SK-N-SH (cell line): ENCODE measurements at regions not wholly inside any gene's neighbourhood (a gene's known extent, or its start where the extent isn't known, plus 50 kb on each side); places are given as distances from the start of the nearest gene placed in this dataset.
A peak's percentile ranks its signal among the peaks of the same experiment; 100 is the strongest.

Experiments
- CTCF ChIA-PET: fragments of 300-600, 350-600 bp; formaldehyde crosslinking; extraction: SDS; loops from one replicate; lab custom pipeline; 2021; lab: Yijun Ruan, JAX
- POLR2A ChIA-PET: fragments of 350-600 bp; sonication (Branson Sonifier 250); formaldehyde crosslinking; extraction: SDS; loops from one replicate; lab custom pipeline; 2020; ENCODE audit warnings: antibody characterized with exemption, inconsistent platforms; lab: Yijun Ruan, JAX
- DNase-seq: peaks from one replicate; pipeline ENCODE4 v3.0.0; 2012
- H2AFZ ChIP-seq: fragments of 200-600 bp; sonication (generic); 2 replicates; pipeline ENCODE4 v1.8.1; 2016; ENCODE audit warnings: antibody characterized with exemption, mild to moderate bottlenecking, low read depth
- H3F3A ChIP-seq: fragments of 200-600 bp; sonication (generic); replicated peaks from 2 replicates; pipeline ENCODE3; 2016; ENCODE audit warnings: antibody characterized with exemption, mild to moderate bottlenecking; ENCODE audit not compliant: insufficient read depth
- H3K27ac ChIP-seq, 2 experiments: fragments of 200-500 bp in 1 of 2; fragments of 200-600 bp in 1 of 2; sonication (Bioruptor generic) in 1 of 2; sonication (generic), shearing (Covaris generic) in 1 of 2; 2 replicates each; pipeline versions ENCODE4 v1.5.1 to v1.6.1; 2014 to 2016; ENCODE audit warnings: low read depth in 2 of 2, inconsistent platforms in 1 of 2, low read length in 1 of 2, mild to moderate bottlenecking in 1 of 2, mixed read lengths in 1 of 2
- H3K27me3 ChIP-seq: fragments of 200-600 bp; sonication (generic), shearing (Covaris generic); 2 replicates; pipeline ENCODE4 v1.6.1; 2016; ENCODE audit warnings: mixed run types; ENCODE audit not compliant: insufficient read depth
- H3K36me3 ChIP-seq, 2 experiments: fragments of 200-500 bp in 1 of 2; fragments of 200-600 bp in 1 of 2; sonication (Bioruptor generic) in 1 of 2; sonication (generic) in 1 of 2; replicated peaks in 1 of 2; 2 replicates each; pipeline versions ENCODE3 to v1.5.1; 2014 to 2016; ENCODE audit warnings: low read length in 1 of 2, mild to moderate bottlenecking in 1 of 2; ENCODE audit not compliant: insufficient read depth in 2 of 2, control insufficient read depth in 1 of 2
- H3K4me1 ChIP-seq, 2 experiments: fragments of 200-500 bp in 1 of 2; fragments of 200-600 bp in 1 of 2; sonication (Bioruptor generic) in 1 of 2; sonication (generic), shearing (Covaris generic) in 1 of 2; 2 replicates each; pipeline versions ENCODE4 v1.5.1 to v1.6.1; 2014 to 2016; ENCODE audit warnings: low read depth in 1 of 2, low read length in 1 of 2, mixed run types in 1 of 2; ENCODE audit not compliant: insufficient read depth in 2 of 2, control insufficient read depth in 1 of 2
- H3K4me2 ChIP-seq: fragments of 200-600 bp; sonication (generic), shearing (Covaris generic); 2 replicates; pipeline ENCODE4 v1.6.1; 2017; ENCODE audit warnings: mixed run types
- H3K4me3 ChIP-seq, 2 experiments: fragments of 200-500 bp in 1 of 2; fragments of 200-600 bp in 1 of 2; sonication (Bioruptor generic) in 1 of 2; sonication (generic), shearing (Covaris generic) in 1 of 2; 2 replicates each; pipeline versions ENCODE4 v1.5.1 to v1.8.1; 2014 to 2016; ENCODE audit warnings: low read depth in 2 of 2, inconsistent platforms in 1 of 2, low read length in 1 of 2, mild to moderate bottlenecking in 1 of 2, mixed read lengths in 1 of 2, moderate library complexity in 1 of 2
- H3K79me2 ChIP-seq: fragments of 200-600 bp; sonication (generic); 2 replicates; pipeline ENCODE4 v1.8.1; 2017; ENCODE audit warnings: mild to moderate bottlenecking; ENCODE audit not compliant: insufficient read depth
- H3K9ac ChIP-seq: fragments of 200-600 bp; sonication (generic); 2 replicates; pipeline ENCODE4 v1.6.1; 2017; ENCODE audit warnings: mixed run types
- H3K9me2 ChIP-seq: fragments of 200-600 bp; sonication (generic); 2 replicates; pipeline ENCODE4 v1.6.1; 2017; ENCODE audit warnings: mixed run types
- H3K9me3 ChIP-seq: fragments of 200-600 bp; sonication (generic); 2 replicates; pipeline ENCODE4 v1.6.1; 2017; ENCODE audit warnings: mixed run types, mild to moderate bottlenecking, moderate library complexity
- H4K20me1 ChIP-seq: fragments of 200-600 bp; sonication (generic); 2 replicates; pipeline ENCODE4 v1.6.1; 2017; ENCODE audit warnings: mild to moderate bottlenecking, mixed run types; ENCODE audit not compliant: insufficient read depth
- CHD2 ChIP-seq: fragments of 150-350 bp; IDR thresholded peaks from 2 replicates; pipeline ENCODE4 v1.6.1; 2018; ENCODE audit warnings: low read length; ENCODE audit not compliant: partially characterized antibody
- EP300 ChIP-seq, 2 experiments: IDR thresholded peaks; 2 replicates each; pipeline versions ENCODE4 v1.4.0 to v1.6.1; 2012; ENCODE audit warnings: borderline replicate concordance in 1 of 2, low read depth in 1 of 2, low read length in 1 of 2
- EZH2phosphoT487 ChIP-seq: fragments of 200-600 bp; sonication (generic); IDR thresholded peaks from 2 replicates; pipeline ENCODE4 v1.6.1; 2017; ENCODE audit warnings: low read depth, mixed run types, mild to moderate bottlenecking, antibody characterized with exemption, moderate library complexity, borderline replicate concordance
- FOSL2 ChIP-seq: IDR thresholded peaks from 2 replicates; pipeline ENCODE4 v1.4.0; 2012; ENCODE audit warnings: low read depth, mild to moderate bottlenecking, moderate library complexity, borderline replicate concordance
- FOXJ3 ChIP-seq: sonication (generic); formaldehyde crosslinking; IDR thresholded peaks from 2 replicates; pipeline ENCODE4 v1.5.1; 2020; ENCODE audit warnings: mild to moderate bottlenecking, missing genetic modification reagents
- GABPA ChIP-seq: IDR thresholded peaks from 2 replicates; pipeline ENCODE4 v1.4.0; 2012; ENCODE audit warnings: low read depth, mild to moderate bottlenecking
- GATA2 ChIP-seq: sonication (generic); formaldehyde crosslinking; IDR thresholded peaks from 2 replicates; pipeline ENCODE4 v1.5.0; 2020; ENCODE audit warnings: mild to moderate bottlenecking, missing genetic modification reagents
- IRF3 ChIP-seq: fragments of 150-350 bp; IDR thresholded peaks from 2 replicates; pipeline ENCODE4 v1.6.1; 2016; ENCODE audit warnings: mild to moderate bottlenecking, low read depth, low read length
- JUND ChIP-seq: IDR thresholded peaks from 2 replicates; pipeline ENCODE4 v1.4.0; 2012
- MEF2A ChIP-seq: IDR thresholded peaks from 2 replicates; pipeline ENCODE4 v1.4.0; 2012; ENCODE audit warnings: low read depth, borderline replicate concordance
- MXI1 ChIP-seq: IDR thresholded peaks from 2 replicates; pipeline ENCODE4 v1.6.1; 2012; ENCODE audit warnings: mild to moderate bottlenecking, low read depth, low read length, improper control_type of control experiment
- NFIC ChIP-seq: IDR thresholded peaks from 2 replicates; pipeline ENCODE4 v1.4.0; 2012; ENCODE audit warnings: borderline replicate concordance
- PBX3 ChIP-seq: IDR thresholded peaks from 2 replicates; pipeline ENCODE4; 2012
- POLR2AphosphoS5 ChIP-seq: IDR thresholded peaks from 2 replicates; pipeline ENCODE4 v1.6.1; 2012; ENCODE audit warnings: low read depth, low read length
- RAD21 ChIP-seq: IDR thresholded peaks from 2 replicates; pipeline ENCODE4 v1.6.1; 2012; ENCODE audit warnings: mild to moderate bottlenecking, low read length
- RCOR1 ChIP-seq: fragments of 150-350 bp; IDR thresholded peaks from 2 replicates; pipeline ENCODE4 v1.6.1; 2017; ENCODE audit warnings: antibody characterized with exemption, low read length
- REST ChIP-seq: IDR thresholded peaks from 2 replicates; pipeline ENCODE4 v1.6.1; 2012; ENCODE audit warnings: mild to moderate bottlenecking, low read depth, low read length, moderate library complexity
- RFX5 ChIP-seq: IDR thresholded peaks from 2 replicates; pipeline ENCODE4 v1.6.1; 2012; ENCODE audit warnings: mild to moderate bottlenecking, improper control_type of control experiment, low read length
- RXRA ChIP-seq: IDR thresholded peaks from 2 replicates; pipeline ENCODE4 v1.4.0; 2012; ENCODE audit warnings: low read depth, mild to moderate bottlenecking, borderline replicate concordance
- SIN3A ChIP-seq: IDR thresholded peaks from 2 replicates; pipeline ENCODE4 v1.6.1; 2012; ENCODE audit warnings: low read depth, mild to moderate bottlenecking, low read length, moderate library complexity, borderline replicate concordance
- TAF1 ChIP-seq: IDR thresholded peaks from 2 replicates; pipeline ENCODE4 v1.6.1; 2012; ENCODE audit warnings: low read depth, mild to moderate bottlenecking, low read length, moderate library complexity, borderline replicate concordance
- TCF12 ChIP-seq: IDR thresholded peaks from 2 replicates; pipeline ENCODE4 v1.4.0; 2012
- TEAD4 ChIP-seq: IDR thresholded peaks from 2 replicates; pipeline ENCODE4 v1.4.0; 2012; ENCODE audit warnings: mild to moderate bottlenecking, borderline replicate concordance; ENCODE audit not compliant: insufficient read depth
- USF1 ChIP-seq: IDR thresholded peaks from 2 replicates; pipeline ENCODE4 v1.4.0; 2012; ENCODE audit warnings: low read depth, borderline replicate concordance
- USF2 ChIP-seq: fragments of 150-350 bp; IDR thresholded peaks from 2 replicates; pipeline ENCODE4 v1.6.1; 2017; ENCODE audit warnings: antibody characterized with exemption, low read length, low read depth, borderline replicate concordance
- WGBS: methylation state at CpG from one replicate; pipeline ENCODE4 v1.1.6; 2017; ENCODE audit warnings: low lambda C conversion rate; 5-methylcytosine and 5-hydroxymethylcytosine counted together

GRCh38 chr5:74543162-74543995 lies 97.1 kb downstream of the ENC1 start:
- POLR2A ChIA-PET, result no interaction called here
- peak overlapping the region; percentile 9 to 38; a peak in 3 of 4 replicates for H3K4me3 ChIP-seq
- no peaks in the 10 kb centered on the region for H3K79me2 ChIP-seq
- H3K4me1 ChIP-seq, result peaks cover 13 to 40% of the 10 kb centered on the region in 2 experiments; a peak in 3 of 4 replicates
- H2AFZ ChIP-seq, result peak overlapping the region; percentile 66
- H3K27me3 ChIP-seq, result no peaks in the 10 kb centered on the region
- peaks cover 26% of the 10 kb centered on the region for H3F3A ChIP-seq
- peak overlapping the region; percentile 72; the same call in 1 of the 2 replicates for H3K9ac ChIP-seq
- H3K27ac ChIP-seq, result peak overlapping the region; percentile 77 to 95
- no peaks in the 10 kb centered on the region for H3K9me2 ChIP-seq
- H3K36me3 ChIP-seq, result no peaks in the 10 kb centered on the region
- 11% methylated on average over 14 of the region's 14 CpGs for WGBS
- peak overlapping the region; percentile 73 for H3K4me2 ChIP-seq
- no peaks in the 10 kb centered on the region for H4K20me1 ChIP-seq
- CTCF ChIA-PET, result interaction anchor here (0.7 to 1.0 kb wide), 2 partner anchors 32 to 98 kb away, joined by 3 read pairs; no protein-coding TSS in a partner anchor
- H3K9me3 ChIP-seq, result no peaks in the 10 kb centered on the region
- DNase-seq, result peak; percentile 15
- TF ChIP-seq TAF1, result no peak; the same call in 1 of the 2 replicates
- no peak for TF ChIP-seq GABPA
- no peak for TF ChIP-seq CHD2
- no peak for TF ChIP-seq GATA2 (CRISPR knock-in tag)
- TF ChIP-seq MEF2A, result peak; percentile 40; the same call in 1 of the 2 replicates
- peak; percentile 91 for TF ChIP-seq JUND
- 0 out of 2 replicates have a peak, but pooled peaks have one; percentile 29 for TF ChIP-seq REST
- TF ChIP-seq PBX3, result peak; percentile 95
- TF ChIP-seq RXRA, result peak; percentile 83
- no peak for TF ChIP-seq USF2
- TF ChIP-seq RCOR1, result no peak
- no peak for TF ChIP-seq EZH2phosphoT487
- no peak for TF ChIP-seq MXI1
- TF ChIP-seq NFIC, result peak; percentile 89
- TF ChIP-seq RFX5, result no peak
- no peak for TF ChIP-seq FOXJ3
- TF ChIP-seq FOSL2, result peak; percentile 92
- peak; percentile 91 for TF ChIP-seq TCF12
- TF ChIP-seq IRF3, result no peak
- TF ChIP-seq SIN3A, result no peak; the same call in 1 of the 2 replicates
- TF ChIP-seq TEAD4, result peak; percentile 90
- no peak for TF ChIP-seq RAD21
- TF ChIP-seq EP300 (IDR thresholded peaks at IDR 0.05; ENCODE audit: borderline replicate concordance in 1 of 2, low read depth in 1 of 2, low read length in 1 of 2), result peak in 1 of 2 experiments; percentile 97; a peak in 2 of 4 replicates
- TF ChIP-seq POLR2AphosphoS5, result peak; percentile 57
- no peak; the same call in 1 of the 2 replicates for TF ChIP-seq USF1
